ENCODE measurements at regions not wholly inside any gene's neighbourhood (a gene's known extent, or its start where the extent isn't known, plus 50 kb on each side); places are given as distances from the start of the nearest gene placed in this dataset.

DNA sequence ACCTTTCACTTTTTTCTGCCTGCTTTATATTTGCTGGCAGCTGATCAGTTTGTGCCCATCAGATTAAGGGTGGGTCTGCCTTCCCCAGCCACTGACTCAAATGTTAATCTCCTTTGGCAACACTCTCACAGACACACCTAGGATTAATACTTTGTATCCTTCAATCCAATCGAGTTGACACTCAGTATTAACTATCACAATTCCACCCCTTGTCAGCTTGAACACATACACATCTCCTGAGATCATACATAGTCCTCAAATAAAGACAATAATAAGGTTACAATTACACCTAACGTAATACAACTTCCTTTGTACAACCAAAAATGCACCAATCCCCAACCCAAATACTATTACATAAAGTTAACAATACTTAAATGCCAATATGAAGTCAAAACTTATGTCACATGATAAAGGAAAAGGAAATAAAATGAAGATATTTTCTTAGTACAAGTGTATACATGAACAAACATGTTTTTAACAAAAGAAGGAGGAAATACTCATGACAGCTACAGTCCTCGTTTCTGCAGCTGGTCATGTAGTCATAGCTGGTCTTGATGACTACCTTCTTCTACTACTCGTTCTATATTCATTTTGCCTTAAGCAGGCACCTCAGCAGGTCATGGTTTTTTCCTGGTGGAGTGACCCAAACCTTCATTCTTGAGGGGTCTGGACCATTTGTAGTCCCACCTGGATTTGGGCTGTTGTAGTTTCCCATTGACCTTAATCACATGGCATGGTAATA lies 96.7 kb upstream of the CABCOCO1 start:
- TF ChIP-seq, protein P1, sequence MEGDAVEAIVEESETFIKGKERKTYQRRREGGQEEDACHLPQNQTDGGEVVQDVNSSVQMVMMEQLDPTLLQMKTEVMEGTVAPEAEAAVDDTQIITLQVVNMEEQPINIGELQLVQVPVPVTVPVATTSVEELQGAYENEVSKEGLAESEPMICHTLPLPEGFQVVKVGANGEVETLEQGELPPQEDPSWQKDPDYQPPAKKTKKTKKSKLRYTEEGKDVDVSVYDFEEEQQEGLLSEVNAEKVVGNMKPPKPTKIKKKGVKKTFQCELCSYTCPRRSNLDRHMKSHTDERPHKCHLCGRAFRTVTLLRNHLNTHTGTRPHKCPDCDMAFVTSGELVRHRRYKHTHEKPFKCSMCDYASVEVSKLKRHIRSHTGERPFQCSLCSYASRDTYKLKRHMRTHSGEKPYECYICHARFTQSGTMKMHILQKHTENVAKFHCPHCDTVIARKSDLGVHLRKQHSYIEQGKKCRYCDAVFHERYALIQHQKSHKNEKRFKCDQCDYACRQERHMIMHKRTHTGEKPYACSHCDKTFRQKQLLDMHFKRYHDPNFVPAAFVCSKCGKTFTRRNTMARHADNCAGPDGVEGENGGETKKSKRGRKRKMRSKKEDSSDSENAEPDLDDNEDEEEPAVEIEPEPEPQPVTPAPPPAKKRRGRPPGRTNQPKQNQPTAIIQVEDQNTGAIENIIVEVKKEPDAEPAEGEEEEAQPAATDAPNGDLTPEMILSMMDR (IDR thresholded peaks at IDR 0.05; ENCODE audit: low read depth, low read length) = no peak
- no peak for TF ChIP-seq EZH2phosphoT487 (IDR thresholded peaks at IDR 0.05; ENCODE audit: low read depth)
